Calu3 (cell line): ENCODE measurements at regions not wholly inside any gene's neighbourhood (a gene's known extent, or its start where the extent isn't known, plus 50 kb on each side); places are given as distances from the start of the nearest gene placed in this dataset.

Source experiments
- BruUV-seq: library from RNA; stranded (reverse); fragments of 400-500 nt; replicated peaks from 2 replicates; lab custom pipeline; 2021; lab: Mats Ljungman, UMichigan
- CTCF ChIA-PET: fragments of 300-600 bp; sonication (Branson Sonifier 250); formaldehyde crosslinking; loops from one replicate; lab custom pipeline; 2022; ENCODE audit warnings: antibody characterized with exemption; lab: Charles Lee
- DNase-seq: peaks from one replicate; pipeline ENCODE4 v3.0.0; 2022
- H3K27ac Mint-ChIP-seq: one replicate; pipeline ENCODE4 v1.8.0; 2022; ENCODE audit warnings: mixed read lengths; ENCODE audit not compliant: unreplicated experiment
- H3K27me3 Mint-ChIP-seq: one replicate; pipeline ENCODE4 v1.8.0; 2022; ENCODE audit warnings: mixed read lengths; ENCODE audit not compliant: unreplicated experiment
- H3K36me3 Mint-ChIP-seq: one replicate; pipeline ENCODE4 v1.8.0; 2022; ENCODE audit warnings: mild to moderate bottlenecking, moderate library complexity, mixed read lengths; ENCODE audit not compliant: insufficient read depth, unreplicated experiment
- H3K4me1 Mint-ChIP-seq: one replicate; pipeline ENCODE4 v1.8.0; 2022; ENCODE audit warnings: mild to moderate bottlenecking, low read depth, mixed read lengths; ENCODE audit not compliant: unreplicated experiment
- H3K4me3 Mint-ChIP-seq: one replicate; pipeline ENCODE4 v1.8.0; 2022; ENCODE audit warnings: mild to moderate bottlenecking, low read depth, moderate library complexity, mixed read lengths; ENCODE audit not compliant: unreplicated experiment
- H3K9me3 Mint-ChIP-seq: one replicate; pipeline ENCODE4 v1.8.0; 2022; ENCODE audit warnings: low read depth, mixed read lengths; ENCODE audit not compliant: unreplicated experiment
- CTCF ChIP-seq: fragments of 200-600 bp; IDR thresholded peaks from one replicate; pipeline ENCODE4 v1.8.0; 2022; ENCODE audit warnings: antibody characterized with exemption; ENCODE audit not compliant: unreplicated experiment
- intact Hi-C: fragments of 100-400 bp; cut with micrococcal nuclease; formaldehyde crosslinking; loops from one replicate; pipeline ENCODE4 v1.10.0; 2022; ENCODE audit not compliant: unreplicated experiment

GRCh38 chr18:72436401-72436800 is 107.7 kb downstream of the CBLN2 start:
- CTCF ChIA-PET: interaction anchor here (0.7 kb wide), 1 partner anchor 36 kb away, joined by 4 read pairs; no protein-coding TSS in a partner anchor
- Mint-ChIP-seq H3K27ac (no peak overlapping the region), H3K36me3 (no peaks in the 10 kb centered on the region), H3K9me3 (peaks cover 2% of the 10 kb centered on the region), H3K27me3 (no peaks in the 10 kb centered on the region), H3K4me1 (no peaks in the 10 kb centered on the region), H3K4me3 (no peak overlapping the region)
- intact Hi-C loops: no loop called here
- no TSS peak for BruUV-seq
- TF ChIP-seq CTCF: no peak
- DNase-seq: no peak

- intact Hi-C loops: no loop called here
- CTCF ChIA-PET: no interaction called here
- H3K36me3 Mint-ChIP-seq: no peaks in the 10 kb centered on the region
- no peaks in the 10 kb centered on the region for H3K4me1 Mint-ChIP-seq
- H3K4me3 Mint-ChIP-seq: no peak overlapping the region
- H3K27me3 Mint-ChIP-seq: no peaks in the 10 kb centered on the region
- no TSS peak for BruUV-seq
- no peak for DNase-seq
- peaks cover 9% of the 10 kb centered on the region for H3K9me3 Mint-ChIP-seq
- TF ChIP-seq CTCF: no peak
- H3K27ac Mint-ChIP-seq: no peak overlapping the region
Measured at GRCh38 chr18:72433756-72434155, 110.4 kb downstream of the CBLN2 start.

- CTCF ChIA-PET: no interaction called here
- no TSS peak for BruUV-seq
- H3K4me1 Mint-ChIP-seq: no peaks in the 10 kb centered on the region
- H3K4me3 Mint-ChIP-seq: no peak overlapping the region
- H3K9me3 Mint-ChIP-seq: peaks cover 9% of the 10 kb centered on the region
- no peaks in the 10 kb centered on the region for H3K36me3 Mint-ChIP-seq
- TF ChIP-seq CTCF: no peak
- no peaks in the 10 kb centered on the region for H3K27me3 Mint-ChIP-seq
- H3K27ac Mint-ChIP-seq: no peak overlapping the region
- intact Hi-C loops: no loop called here
- DNase-seq: no peak
Measured at GRCh38 chr18:72427721-72428120, 116.4 kb downstream of the CBLN2 start.

GRCh38 chr18:72419914-72420313 is 124.2 kb downstream of the CBLN2 start:
- H3K27ac Mint-ChIP-seq: no peak overlapping the region
- no peaks in the 10 kb centered on the region for H3K36me3 Mint-ChIP-seq
- intact Hi-C loops: no loop called here
- CTCF ChIA-PET: no interaction called here
- TF ChIP-seq CTCF: no peak
- DNase-seq: no peak
- no peaks in the 10 kb centered on the region for H3K27me3 Mint-ChIP-seq
- H3K4me1 Mint-ChIP-seq: no peaks in the 10 kb centered on the region
- no peak overlapping the region for H3K4me3 Mint-ChIP-seq
- no TSS peak for BruUV-seq
- peaks cover 6% of the 10 kb centered on the region for H3K9me3 Mint-ChIP-seq

- Mint-ChIP-seq H3K27me3 (no peaks in the 10 kb centered on the region), H3K4me3 (no peak overlapping the region), H3K36me3 (no peaks in the 10 kb centered on the region), H3K9me3 (peaks cover 5% of the 10 kb centered on the region), H3K4me1 (no peaks in the 10 kb centered on the region), H3K27ac (no peak overlapping the region)
- TF ChIP-seq CTCF: no peak
- no peak for DNase-seq
- BruUV-seq: no TSS peak
- intact Hi-C loops: no loop called here
- CTCF ChIA-PET: no interaction called here
Measured at GRCh38 chr18:72412927-72413326, 131.2 kb downstream of the CBLN2 start.
